Activated CD4-positive, alpha-beta T cell treated with anti-CD3 and anti-CD28 coated beads, Interleukin-2, Interleukin-6, amounts not matched to agents 100 ng/mL and 50 ng/mL, durations not matched to agents 16 hours and 8 hours (primary cell): ENCODE measurements at regions not wholly inside any gene's neighbourhood (a gene's known extent, or its start where the extent isn't known, plus 50 kb on each side); places are given as distances from the start of the nearest gene placed in this dataset.
"Not testable (repeated sequence)": the region's sequence is repeated elsewhere in the genome, so short reads cannot be mapped to it uniquely, and the experiment has no call there.

Experiments used
- DNase-seq: peaks from one replicate; pipeline ENCODE4 v3.0.0-alpha.2; 2020

DNA sequence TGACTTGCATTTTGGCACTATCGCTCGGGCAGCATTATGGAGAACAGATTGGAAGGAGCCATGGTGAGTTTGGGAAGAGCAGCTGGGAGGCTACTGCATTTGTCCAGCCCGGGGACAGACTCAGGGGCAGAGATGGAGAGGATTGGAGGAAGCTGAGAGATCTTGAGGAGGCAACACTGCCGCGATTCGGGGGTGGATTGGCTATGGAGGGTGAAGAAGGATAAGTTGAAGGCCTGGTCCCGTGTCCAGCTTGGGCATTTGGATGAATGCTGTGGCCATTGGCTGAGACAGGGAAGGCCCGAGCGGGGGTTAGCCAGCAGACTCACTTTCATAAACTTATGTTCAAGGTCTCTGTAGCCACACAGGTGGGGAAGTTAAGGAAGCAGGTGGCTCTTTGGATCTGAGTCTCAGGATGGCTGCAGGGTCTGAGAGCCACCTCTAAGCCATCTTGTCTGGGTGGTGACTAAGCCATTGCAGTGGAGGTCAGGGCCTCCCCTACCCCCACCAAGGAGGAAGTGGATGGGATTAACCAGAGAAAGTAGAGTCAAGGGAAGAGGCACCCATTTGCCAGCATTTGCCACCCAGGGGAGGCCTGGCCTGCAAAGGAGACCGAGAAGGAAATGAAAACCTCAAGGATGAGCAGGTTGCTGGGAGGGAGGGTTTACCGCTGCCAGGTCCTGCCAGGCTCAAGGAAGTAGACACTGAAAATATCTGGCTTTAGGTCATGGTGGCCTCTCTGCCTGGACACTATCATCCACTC lies 144.0 kb upstream of the TLE3 start:
- no peak for DNase-seq

DNA sequence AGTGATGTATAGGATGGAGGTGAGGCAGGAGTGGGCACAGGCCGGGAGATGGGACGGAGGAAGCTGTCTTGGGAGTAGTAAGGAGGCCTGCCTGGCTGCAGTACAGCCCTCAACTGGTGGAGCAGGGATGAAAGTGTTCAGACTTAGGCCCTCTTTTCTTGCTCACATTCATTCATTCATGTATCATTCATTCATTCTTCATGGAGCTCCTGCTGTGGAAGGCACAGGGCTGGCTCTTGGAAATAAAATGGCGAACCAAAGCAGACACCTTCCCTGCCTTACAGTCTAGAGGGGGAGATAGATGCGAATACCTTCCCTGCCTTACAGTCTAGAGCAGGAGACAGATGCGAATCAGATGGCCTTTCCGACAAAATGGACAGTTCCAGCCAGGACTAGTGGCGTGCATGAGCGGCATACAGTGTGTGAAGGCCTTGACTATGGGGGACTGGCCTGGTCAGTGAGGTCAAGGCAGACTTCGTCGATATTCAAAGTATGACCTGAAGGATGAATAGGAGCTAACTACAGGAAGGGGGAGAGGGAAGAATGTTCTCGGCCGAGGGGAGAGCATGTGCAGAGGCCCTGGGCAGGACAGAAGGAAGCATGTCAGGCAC lies 143.2 kb upstream of the TLE3 start:
- DNase-seq, result no peak

DNA sequence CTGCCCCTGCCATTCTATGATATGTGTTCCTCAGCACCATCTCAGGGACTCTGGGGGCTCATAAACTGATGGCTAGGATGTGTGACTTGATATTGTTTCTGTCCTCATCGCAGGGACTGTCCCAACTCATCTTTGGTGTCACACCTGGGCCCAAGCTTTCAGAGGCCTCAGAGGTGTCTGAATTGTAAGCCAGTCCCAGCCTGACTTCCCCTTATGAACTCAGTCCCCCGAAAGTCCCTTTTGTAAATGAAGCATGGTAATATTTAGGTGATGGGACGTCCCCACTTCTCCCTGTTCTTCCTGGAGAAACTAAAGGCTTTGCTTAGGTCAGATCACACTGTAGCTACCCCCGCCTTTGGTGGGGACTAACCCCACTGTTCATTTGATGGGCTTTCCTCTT lies 142.4 kb upstream of the TLE3 start:
- DNase-seq, result no peak

DNA sequence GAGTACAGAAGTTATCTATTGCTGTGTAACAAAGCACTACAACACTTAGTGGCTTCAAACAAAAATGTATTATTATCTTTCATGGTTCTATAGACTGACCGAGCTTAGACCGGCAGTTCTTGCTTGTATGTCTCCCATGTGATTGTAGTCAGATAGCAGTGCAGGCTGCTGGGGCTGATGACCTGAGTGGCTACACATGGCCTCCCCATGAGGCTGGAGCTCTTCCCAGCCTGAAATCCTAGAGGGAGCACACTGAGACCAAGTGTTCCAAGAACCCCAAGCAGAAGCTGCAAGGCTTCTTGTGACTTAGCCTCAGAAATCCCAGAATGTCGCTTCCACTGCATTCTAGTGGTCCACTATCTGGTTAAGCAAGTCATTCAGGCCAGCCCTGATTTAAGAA lies 141.2 kb upstream of the TLE3 start:
- DNase-seq, result no peak

DNA sequence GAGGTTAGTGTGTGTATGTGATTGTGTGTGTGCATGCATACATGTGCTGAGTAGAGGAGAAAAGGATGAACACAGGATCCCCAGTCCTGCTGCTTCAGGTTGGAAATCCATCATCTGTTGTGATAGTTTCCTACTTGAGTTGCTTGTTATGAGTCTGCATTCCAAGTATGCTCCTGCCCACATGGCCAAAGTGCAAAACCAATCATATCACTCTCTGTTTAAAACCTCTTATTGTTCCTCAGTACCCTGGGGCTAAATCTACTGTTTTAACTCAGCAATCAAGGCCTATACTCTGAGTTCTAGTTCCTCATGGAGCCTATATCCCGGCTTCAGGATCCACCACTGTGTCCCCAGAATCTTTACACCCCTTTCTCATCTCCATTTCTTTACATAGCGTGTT lies 139.9 kb upstream of the TLE3 start:
- no peak for DNase-seq

DNA sequence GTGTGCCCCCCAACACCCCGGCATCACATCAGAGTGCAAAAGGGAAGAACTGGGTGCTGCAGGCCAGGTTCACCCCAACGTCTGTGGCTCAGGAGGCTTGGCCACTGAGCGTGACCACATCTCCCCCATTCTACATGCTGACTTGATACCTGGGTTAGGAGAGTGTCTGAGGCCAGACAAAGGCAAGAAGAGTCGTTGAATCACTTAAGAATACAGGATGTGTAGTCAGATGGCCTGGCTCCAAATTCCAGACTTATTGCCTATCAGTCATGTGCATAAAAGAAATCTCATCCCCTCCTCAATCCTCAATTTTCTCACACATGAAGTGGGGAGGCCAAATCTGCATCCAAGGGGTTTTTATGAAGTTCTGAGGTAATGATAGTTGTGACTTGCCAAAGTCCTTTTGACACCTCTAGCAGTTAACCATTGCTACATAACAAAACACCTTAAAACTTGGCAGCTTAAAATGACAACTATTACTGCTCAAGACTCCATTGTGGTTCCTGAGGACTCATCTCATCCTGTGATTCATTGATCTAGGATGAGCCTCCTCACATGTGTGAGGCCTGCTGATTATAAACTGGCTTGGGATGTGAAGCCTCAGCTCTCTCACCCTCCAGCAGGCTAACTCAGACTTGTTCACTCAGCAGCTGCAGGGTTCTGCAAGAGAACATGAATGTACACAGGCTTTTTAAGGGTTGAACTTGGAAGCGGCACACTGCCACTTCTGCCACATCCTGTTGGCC lies 138.8 kb upstream of the TLE3 start:
- DNase-seq, result peak; percentile 34

DNA sequence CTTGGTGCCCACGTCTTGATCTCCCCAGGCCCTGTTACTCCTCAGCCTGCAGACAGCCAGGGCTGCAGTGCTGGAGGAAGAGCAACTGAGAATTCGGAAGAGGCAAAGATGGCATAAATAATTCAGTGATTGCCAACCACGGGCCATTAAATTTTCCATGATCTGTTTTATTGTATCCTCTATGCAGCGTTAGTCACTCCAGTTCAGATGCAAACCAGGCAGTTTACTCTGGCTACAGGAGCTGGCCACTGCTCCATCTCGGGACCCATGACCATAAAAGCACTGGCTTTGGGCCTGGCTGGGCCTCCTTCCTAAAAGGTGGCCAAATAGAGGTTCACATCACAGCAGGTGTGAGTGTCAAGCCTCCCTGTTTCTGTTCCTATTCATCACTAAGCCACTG lies 137.6 kb upstream of the TLE3 start:
- no peak for DNase-seq

- DNase-seq, result no peak
Observed at GRCh38 chr15:70234256-70234905, 136.7 kb upstream of the TLE3 start.

- DNase-seq, result no peak
Observed at GRCh38 chr15:70231484-70231883, 133.8 kb upstream of the TLE3 start.

- not testable (repeated sequence) for DNase-seq
Observed at GRCh38 chr15:70227918-70228317, 130.2 kb upstream of the TLE3 start.

DNA sequence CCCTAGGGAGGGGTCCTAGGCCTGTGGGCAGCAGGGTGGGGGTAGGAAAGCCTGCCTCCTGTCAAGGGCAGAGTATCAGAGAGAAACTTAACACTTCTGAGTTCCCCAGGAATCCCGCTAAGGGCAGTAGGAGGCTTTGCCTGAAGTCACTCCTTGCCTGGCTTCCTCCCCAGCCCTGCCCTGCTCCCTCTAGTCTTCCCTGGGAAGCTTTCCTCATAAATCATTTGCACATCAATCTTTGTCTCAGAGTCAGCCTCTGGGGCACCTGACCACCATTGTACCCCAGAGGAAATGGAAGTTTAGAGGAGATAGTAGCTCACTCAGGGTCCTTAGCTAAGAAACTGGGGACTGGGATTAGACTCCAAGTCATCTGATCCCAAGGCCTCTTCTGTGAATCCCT lies 129.4 kb upstream of the TLE3 start:
- no peak for DNase-seq

DNA sequence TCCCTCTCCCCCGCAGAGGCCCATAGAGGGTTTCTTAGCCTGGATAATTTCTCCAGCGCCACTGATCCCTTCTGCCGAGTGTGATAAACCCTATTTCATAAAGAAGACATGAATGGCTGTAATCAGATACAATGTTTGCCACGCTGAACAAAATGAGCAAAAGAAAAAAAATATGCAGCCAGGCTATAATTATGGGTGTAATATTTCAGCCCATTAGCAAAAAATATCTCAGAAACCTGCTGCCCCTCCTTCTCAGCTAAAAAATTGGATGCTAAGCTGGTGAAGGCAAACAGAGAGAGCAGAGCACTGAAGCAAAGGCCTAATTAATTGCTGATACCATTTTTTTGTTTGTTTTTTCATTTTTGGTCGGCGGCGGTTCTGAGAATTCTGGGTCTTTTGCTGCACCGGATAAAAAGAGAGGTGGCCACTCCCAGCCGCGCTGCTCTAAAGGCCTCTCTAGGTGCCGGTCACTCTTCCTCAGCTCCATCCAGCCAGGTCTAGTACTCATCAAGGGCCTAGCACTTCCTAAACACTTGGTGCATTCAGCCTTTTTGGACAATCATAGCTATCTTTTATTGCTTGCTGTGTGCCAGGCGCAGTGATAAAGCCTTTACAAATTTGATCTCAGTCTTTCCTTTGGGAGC lies 128.7 kb upstream of the TLE3 start:
- DNase-seq, result no peak

DNA sequence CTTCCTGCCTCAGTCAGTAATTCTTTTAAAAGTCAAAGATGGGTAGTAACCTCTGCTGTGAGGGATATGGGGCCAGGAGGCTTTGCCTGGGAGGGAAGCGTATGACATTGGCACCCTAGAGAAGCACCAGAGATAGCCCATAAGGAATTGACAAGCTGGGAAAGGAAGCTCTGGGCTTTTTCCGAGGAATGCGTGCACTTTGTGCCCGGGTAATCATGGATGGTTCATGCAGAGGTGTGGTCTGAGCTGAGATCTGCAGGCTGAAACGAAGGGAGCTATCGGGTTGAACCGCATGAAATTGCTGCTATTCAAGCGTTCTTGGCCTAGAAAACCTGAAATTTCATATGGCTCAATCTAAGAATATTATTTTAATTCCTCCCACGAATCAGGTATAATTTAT lies 127.7 kb upstream of the TLE3 start:
- no peak for DNase-seq

DNA sequence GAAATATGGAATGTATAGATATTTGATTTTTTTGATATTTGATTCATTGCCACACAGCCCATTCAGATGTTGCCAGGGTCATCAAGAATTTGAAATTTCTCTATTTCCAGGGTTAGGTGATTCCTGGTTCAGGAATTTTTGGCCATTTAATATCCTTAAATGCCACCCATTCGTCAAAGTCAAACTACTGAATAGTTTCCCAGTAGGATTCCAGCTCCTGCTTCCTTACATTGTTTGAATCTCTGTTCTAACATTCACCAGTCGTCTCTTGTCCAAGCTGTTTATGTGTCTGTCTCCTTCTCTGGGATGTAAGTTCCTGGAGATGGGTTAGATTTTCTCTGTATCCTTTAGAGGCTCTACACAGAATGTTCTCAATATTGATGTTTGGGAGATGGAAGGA lies 124.9 kb upstream of the TLE3 start:
- no peak for DNase-seq

- DNase-seq, result no peak
Observed at GRCh38 chr15:70220490-70221096, 122.9 kb upstream of the TLE3 start.

DNA sequence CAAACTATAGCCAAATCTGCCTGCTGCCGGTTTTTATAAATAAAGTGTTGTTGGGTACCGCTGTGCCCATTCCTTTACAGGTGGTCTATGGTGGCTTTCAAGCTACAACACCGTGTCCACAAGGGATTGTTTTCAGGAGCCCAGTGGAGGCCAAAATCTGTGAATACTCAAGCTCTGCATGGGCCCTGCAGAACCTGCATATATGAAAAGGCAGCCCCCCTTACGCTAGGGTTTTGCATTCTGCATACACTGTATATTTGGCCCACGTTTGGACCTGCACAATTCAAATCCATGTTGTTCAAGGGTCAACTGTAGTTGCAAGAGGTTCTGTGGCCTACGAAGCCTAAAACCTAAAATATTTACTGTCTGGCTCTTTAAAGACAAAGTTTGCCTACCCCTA lies 122.2 kb upstream of the TLE3 start:
- DNase-seq, result no peak

GRCh38 chr15:70219256-70219895 lies 121.7 kb upstream of the TLE3 start:
- no peak for DNase-seq

GRCh38 chr15:70217226-70218160 lies 119.8 kb upstream of the TLE3 start:
- no peak for DNase-seq

DNA sequence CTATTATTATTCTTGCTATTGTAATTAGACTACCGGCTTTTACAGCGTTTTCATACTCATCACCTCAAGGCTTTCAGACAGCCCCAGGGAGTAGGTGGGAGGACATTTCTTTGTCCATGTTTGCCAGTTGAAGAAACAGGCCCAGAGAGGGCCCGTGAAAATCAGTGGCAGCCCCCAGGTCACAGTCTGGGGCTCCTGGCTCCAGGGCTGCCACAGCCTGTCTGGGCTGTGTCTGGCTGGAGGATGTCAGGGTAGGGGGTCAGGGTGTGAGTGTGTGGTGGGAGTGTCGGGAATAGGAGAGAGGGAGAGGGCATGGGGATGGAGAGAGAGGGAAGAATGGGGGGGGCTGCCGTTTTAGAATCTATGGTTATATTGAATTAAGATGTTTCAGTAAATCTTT lies 118.2 kb upstream of the TLE3 start:
- DNase-seq, result no peak

GRCh38 chr15:70214941-70215635 lies 117.4 kb upstream of the TLE3 start:
- DNase-seq, result no peak
